OCI-LY7 (cell line): ENCODE measurements at regions not wholly inside any gene's neighbourhood (a gene's known extent, or its start where the extent isn't known, plus 50 kb on each side); places are given as distances from the start of the nearest gene placed in this dataset.

ENCODE experiments used
- CTCF ChIP-seq: fragments of 200-600 bp; sonication (generic); conservative IDR thresholded peaks from 2 replicates; pipeline ENCODE4 v1.5.1; 2014; ENCODE audit warnings: mild to moderate bottlenecking, antibody characterized with exemption, low read length, moderate library complexity, mixed read lengths
- EZH2phosphoT487 ChIP-seq: fragments of 200-600 bp; sonication (generic); IDR thresholded peaks from 2 replicates; pipeline ENCODE4 v1.6.1; 2018; ENCODE audit warnings: low read depth, borderline replicate concordance, mild to moderate bottlenecking, mixed run types, antibody characterized with exemption, low read length, moderate library complexity, mixed read lengths

GRCh38 chr10:9035355-9035754, 980.9 kb downstream of the GATA3 start:
- TF ChIP-seq CTCF (no peak), EZH2phosphoT487 (no peak)
